ENCODE measurements at regions not wholly inside any gene's neighbourhood (a gene's known extent, or its start where the extent isn't known, plus 50 kb on each side); places are given as distances from the start of the nearest gene placed in this dataset.
"Not testable (repeated sequence)": the region's sequence is repeated elsewhere in the genome, so short reads cannot be mapped to it uniquely, and the experiment has no call there.

DNA sequence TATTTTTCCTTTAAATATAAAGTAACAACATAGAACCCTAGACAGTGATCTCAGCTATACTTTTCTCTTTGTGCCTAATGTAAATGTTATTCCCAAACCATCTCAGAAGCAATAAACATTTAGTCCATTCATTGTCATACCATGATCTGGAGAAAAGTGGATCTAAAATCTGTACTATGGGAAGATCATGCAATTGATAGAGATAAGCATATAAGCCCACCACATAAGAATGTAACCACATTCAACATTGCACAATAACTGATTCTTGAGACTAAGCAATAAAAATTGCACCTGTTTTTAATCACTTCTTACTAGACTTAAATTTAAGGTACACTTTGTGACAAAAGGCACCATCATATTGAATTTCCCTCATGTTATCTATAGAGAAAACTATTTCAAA, 1403.0 kb upstream of the C9orf72 start:
- TF ChIP-seq, protein P1, sequence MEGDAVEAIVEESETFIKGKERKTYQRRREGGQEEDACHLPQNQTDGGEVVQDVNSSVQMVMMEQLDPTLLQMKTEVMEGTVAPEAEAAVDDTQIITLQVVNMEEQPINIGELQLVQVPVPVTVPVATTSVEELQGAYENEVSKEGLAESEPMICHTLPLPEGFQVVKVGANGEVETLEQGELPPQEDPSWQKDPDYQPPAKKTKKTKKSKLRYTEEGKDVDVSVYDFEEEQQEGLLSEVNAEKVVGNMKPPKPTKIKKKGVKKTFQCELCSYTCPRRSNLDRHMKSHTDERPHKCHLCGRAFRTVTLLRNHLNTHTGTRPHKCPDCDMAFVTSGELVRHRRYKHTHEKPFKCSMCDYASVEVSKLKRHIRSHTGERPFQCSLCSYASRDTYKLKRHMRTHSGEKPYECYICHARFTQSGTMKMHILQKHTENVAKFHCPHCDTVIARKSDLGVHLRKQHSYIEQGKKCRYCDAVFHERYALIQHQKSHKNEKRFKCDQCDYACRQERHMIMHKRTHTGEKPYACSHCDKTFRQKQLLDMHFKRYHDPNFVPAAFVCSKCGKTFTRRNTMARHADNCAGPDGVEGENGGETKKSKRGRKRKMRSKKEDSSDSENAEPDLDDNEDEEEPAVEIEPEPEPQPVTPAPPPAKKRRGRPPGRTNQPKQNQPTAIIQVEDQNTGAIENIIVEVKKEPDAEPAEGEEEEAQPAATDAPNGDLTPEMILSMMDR (IDR thresholded peaks at IDR 0.05; ENCODE audit: control extremely low read depth, extremely low read depth, low read depth, missing control alignments) = no peak
- no peak for DNase-seq (ENCODE audit: extremely low spot score)
- ChIA-PET CTCF (no interaction called here), POLR2A (no interaction called here)

DNA sequence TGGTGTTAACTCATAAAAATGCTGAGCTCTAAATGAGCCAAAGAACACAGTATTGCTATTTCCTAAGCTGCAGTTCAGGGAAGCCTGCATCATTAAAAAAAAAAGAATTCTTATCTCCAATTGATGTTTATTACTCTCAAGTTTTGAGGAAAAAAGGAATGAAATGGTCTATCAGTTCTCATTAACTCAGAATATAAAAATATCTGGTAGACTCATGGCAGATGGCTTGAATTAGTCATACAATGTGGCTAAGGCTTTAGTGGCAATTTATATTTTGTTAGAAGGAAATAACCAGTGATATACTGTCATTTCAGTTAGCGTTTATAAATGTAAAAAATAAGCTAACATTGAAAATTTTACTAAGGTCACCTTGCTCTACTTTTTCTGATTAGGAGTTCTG, 1403.4 kb upstream of the C9orf72 start:
- no peak for DNase-seq (ENCODE audit: extremely low spot score)
- CTCF ChIA-PET = no interaction called here
- POLR2A ChIA-PET = no interaction called here
- TF ChIP-seq, protein P1 (IDR thresholded peaks at IDR 0.05; ENCODE audit: control extremely low read depth, extremely low read depth, low read depth, missing control alignments) = no peak

DNA sequence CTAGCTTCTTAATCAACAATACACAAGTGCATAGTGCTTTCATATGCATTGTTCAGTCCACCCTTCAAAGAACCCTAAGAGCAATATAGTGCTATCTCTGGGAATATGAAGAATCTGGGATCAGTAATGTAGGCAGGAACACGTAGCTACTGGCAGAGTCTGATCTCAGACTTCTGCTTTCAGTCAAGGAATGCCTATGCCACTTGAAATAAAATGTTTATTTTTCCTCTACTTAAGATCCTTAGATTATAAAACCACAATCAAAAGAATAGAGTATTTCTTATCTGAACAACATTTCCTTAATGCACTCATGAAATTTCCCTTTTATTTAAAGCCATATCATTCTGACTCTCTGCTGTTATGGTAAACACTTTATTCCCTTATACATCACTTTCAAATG, 1407.8 kb upstream of the C9orf72 start:
- ChIA-PET CTCF (interaction anchor here (1.5 kb wide), 1 partner anchor 17 kb away, joined by 4 read pairs; no protein-coding TSS in a partner anchor), POLR2A (no interaction called here)
- DNase-seq (ENCODE audit: extremely low spot score) = no peak
- TF ChIP-seq, protein P1 (IDR thresholded peaks at IDR 0.05; ENCODE audit: control extremely low read depth, extremely low read depth, low read depth, missing control alignments) = no peak

DNA sequence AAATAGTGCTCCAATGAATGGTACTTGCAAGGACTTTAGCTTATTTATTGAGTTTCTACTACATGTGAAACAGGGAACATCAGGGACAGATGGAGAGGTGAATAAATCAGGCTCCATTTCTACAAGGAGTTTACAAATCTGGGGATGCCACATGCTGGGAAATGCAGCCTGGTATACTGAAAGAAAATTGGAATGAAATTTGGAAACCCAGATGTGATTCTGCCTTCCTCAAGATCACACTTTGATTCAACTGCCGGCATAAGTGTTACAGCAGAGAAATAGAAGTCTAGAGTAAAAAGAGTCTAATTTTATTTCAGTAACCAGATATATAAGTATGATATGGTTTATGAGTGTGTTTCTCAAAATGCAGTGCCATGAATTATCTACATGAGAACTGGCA, 1408.4 kb upstream of the C9orf72 start:
- TF ChIP-seq, protein P1 (IDR thresholded peaks at IDR 0.05; ENCODE audit: control extremely low read depth, extremely low read depth, low read depth, missing control alignments) = no peak
- POLR2A ChIA-PET = no interaction called here
- DNase-seq (ENCODE audit: extremely low spot score) = no peak
- CTCF ChIA-PET = interaction anchor here (1.5 kb wide), 1 partner anchor 18 kb away, joined by 4 read pairs; no protein-coding TSS in a partner anchor

DNA sequence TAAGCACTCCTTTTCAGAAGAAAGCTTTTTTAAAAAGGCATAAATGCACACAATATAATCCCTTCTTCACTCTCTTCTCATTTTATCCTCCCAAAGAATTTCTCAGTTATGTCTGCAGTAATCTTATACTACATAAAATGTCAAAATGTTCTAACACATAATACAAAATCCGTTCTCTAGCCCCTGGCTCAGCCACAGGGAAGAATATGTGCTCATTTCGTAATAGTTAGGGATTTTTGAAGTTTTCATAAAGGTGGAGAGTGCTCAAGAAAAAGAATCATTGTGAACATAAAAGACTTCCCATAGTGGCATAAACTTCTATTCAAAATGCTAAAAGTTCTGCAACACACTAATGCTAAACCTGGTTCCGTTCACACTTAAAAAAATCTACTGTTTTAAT, 1410.7 kb upstream of the C9orf72 start:
- POLR2A ChIA-PET = no interaction called here
- CTCF ChIA-PET = no interaction called here
- TF ChIP-seq, protein P1 (IDR thresholded peaks at IDR 0.05; ENCODE audit: control extremely low read depth, extremely low read depth, low read depth, missing control alignments) = no peak
- DNase-seq (ENCODE audit: extremely low spot score) = no peak

DNA sequence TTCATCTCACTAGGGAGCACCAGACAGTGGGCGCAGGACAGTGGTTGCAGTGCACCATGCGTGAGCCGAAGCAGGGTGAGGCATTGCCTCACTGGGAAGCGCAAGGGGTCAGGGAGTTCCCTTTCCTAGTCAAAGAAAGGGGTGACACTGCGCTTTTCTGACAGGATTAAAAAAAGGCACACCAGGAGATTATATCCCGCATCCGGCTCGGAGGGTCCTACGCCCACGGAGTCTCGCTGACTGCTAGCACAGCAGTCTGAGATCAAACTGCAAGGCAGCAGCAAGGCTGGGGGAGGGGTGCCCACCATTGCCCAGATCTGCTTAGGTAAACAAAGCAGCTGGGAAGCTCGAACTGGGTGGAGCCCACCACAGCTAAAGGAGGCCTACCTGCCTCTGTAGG, 1416.7 kb upstream of the C9orf72 start:
- CTCF ChIA-PET; POLR2A ChIA-PET; DNase-seq (ENCODE audit: extremely low spot score): not testable (repeated sequence)

DNA sequence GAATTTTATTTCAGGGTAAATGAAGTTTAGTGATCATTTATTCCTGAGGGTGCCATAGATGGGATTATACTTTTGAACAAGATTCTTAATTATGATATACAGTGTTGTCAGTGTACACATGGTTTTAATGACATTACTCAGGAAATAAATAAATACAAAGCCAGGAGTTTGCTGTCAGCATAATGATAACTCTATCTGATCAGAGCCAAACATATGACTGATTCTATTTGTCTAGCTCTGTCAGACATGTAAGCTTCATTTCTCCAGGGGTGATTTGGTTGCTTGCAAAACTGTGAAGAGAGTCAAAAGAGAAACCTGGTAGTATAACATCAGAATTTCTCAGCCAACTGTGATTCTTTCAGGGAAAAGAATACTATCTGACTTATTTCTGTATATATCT, 1425.8 kb upstream of the C9orf72 start:
- ChIA-PET CTCF (no interaction called here), POLR2A (no interaction called here)
- DNase-seq (ENCODE audit: extremely low spot score) = no peak
- TF ChIP-seq, protein P1 (IDR thresholded peaks at IDR 0.05; ENCODE audit: control extremely low read depth, extremely low read depth, low read depth, missing control alignments) = no peak

Measured in GM10248 (cell line).